Lower leg skin (tissue), 3 donors: ENCODE measurements at regions not wholly inside any gene's neighbourhood (a gene's known extent, or its start where the extent isn't known, plus 50 kb on each side); places are given as distances from the start of the nearest gene placed in this dataset.

Experiments
- POLR2A ChIP-seq, 2 donors: fragments of 450-650 bp; IDR thresholded peaks; one replicate each; pipeline ENCODE4 v1.6.1; 2016 to 2017; ENCODE audit warnings: antibody characterized with exemption in 2 of 2, mild to moderate bottlenecking in 1 of 2, moderate library complexity in 1 of 2
- TF ChIP-seq, protein P1 (sequence below), 3 donors: fragments of 450-650 bp; IDR thresholded peaks; one replicate each; pipeline ENCODE4 v1.5.1; 2016; ENCODE audit warnings: antibody characterized with exemption in 3 of 3, mild to moderate bottlenecking in 3 of 3, moderate library complexity in 2 of 3

DNA sequence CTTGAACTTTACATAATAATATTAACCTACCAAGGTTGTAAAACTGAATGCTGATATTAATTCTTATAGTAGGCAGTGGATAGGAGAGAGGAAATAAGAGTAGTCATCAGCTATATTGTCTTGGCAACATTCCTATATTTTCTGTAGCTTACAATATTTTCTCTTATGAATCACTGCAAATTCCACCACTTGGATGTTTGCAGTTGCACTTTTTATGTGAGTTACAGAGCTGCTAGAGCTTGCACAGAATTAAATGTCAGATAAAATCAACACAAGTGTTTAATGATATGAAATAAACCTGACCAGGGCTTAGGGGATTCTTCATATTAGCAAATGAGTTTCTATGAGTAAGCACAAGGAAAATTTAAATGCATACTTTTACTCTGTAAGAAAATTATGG is 1710.1 kb downstream of the SI start:
- TF ChIP-seq, protein P1, sequence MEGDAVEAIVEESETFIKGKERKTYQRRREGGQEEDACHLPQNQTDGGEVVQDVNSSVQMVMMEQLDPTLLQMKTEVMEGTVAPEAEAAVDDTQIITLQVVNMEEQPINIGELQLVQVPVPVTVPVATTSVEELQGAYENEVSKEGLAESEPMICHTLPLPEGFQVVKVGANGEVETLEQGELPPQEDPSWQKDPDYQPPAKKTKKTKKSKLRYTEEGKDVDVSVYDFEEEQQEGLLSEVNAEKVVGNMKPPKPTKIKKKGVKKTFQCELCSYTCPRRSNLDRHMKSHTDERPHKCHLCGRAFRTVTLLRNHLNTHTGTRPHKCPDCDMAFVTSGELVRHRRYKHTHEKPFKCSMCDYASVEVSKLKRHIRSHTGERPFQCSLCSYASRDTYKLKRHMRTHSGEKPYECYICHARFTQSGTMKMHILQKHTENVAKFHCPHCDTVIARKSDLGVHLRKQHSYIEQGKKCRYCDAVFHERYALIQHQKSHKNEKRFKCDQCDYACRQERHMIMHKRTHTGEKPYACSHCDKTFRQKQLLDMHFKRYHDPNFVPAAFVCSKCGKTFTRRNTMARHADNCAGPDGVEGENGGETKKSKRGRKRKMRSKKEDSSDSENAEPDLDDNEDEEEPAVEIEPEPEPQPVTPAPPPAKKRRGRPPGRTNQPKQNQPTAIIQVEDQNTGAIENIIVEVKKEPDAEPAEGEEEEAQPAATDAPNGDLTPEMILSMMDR (IDR thresholded peaks at IDR 0.05): no peak
- TF ChIP-seq POLR2A (IDR thresholded peaks at IDR 0.05): no peak
